ENCODE measurements at regions not wholly inside any gene's neighbourhood (a gene's known extent, or its start where the extent isn't known, plus 50 kb on each side); places are given as distances from the start of the nearest gene placed in this dataset.

DNA sequence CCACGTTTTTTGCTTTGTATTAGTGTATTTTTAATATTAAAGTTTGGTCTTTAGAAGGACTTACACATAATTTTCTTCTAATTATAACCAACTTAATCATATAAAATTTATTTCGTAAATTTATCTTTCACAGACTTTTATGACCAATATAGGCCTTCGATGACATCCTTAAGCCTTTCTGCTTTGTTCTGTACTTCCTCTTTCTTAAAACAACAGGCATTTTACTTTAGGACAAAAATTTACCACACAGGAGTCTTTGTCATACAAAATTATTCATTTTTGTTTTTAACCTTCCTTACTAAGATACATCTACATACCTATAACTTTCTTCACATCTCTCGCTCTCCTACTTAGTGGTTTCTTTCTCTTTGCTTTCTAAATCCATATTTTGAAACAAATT is 56.3 kb downstream of the RGS12 start:
- TF ChIP-seq CTCF (IDR thresholded peaks at IDR 0.05): no peak
- TF ChIP-seq POLR2A (IDR thresholded peaks at IDR 0.05): no peak
